SH-SY5Y (cell line): ENCODE measurements at regions not wholly inside any gene's neighbourhood (a gene's known extent, or its start where the extent isn't known, plus 50 kb on each side); places are given as distances from the start of the nearest gene placed in this dataset.

Experiments used
- GATA2 ChIP-seq: IDR thresholded peaks from 2 replicates; pipeline ENCODE4 v1.6.1; 2011; ENCODE audit warnings: mild to moderate bottlenecking, low read depth, low read length
- GATA3 ChIP-seq: IDR thresholded peaks from 2 replicates; pipeline ENCODE4 v1.6.1; 2011; ENCODE audit warnings: low read depth, mild to moderate bottlenecking, low read length, moderate library complexity

- no peak for TF ChIP-seq GATA2
- no peak for TF ChIP-seq GATA3
Observed at GRCh38 chr20:37579106-37579505, 51.4 kb upstream of the BLCAP start.
